NB4 (cell line): ENCODE measurements at regions not wholly inside any gene's neighbourhood (a gene's known extent, or its start where the extent isn't known, plus 50 kb on each side); places are given as distances from the start of the nearest gene placed in this dataset.

ENCODE experiments used
- CTCF ChIP-seq: IDR thresholded peaks from one replicate; pipeline ENCODE4 v1.5.1; 2012; ENCODE audit warnings: low read depth, low read length
- MAX ChIP-seq: IDR thresholded peaks from 2 replicates; pipeline ENCODE4 v1.6.1; 2011; ENCODE audit warnings: low read depth, low read length
- POLR2A ChIP-seq: IDR thresholded peaks from 2 replicates; pipeline ENCODE4 v1.6.1; 2011; ENCODE audit warnings: mild to moderate bottlenecking; ENCODE audit not compliant: insufficient read length; ENCODE audit errors: extremely low read depth

GRCh38 chr16:79265196-79265595 lies 335.3 kb downstream of the MAF start:
- no peak for TF ChIP-seq POLR2A
- TF ChIP-seq MAX: no peak
- no peak for TF ChIP-seq CTCF
